HG03469 (cell line): ENCODE measurements at regions not wholly inside any gene's neighbourhood (a gene's known extent, or its start where the extent isn't known, plus 50 kb on each side); places are given as distances from the start of the nearest gene placed in this dataset.
"Not testable (repeated sequence)": the region's sequence is repeated elsewhere in the genome, so short reads cannot be mapped to it uniquely, and the experiment has no call there.

Experiments
- ATAC-seq: cut with Tn5 transposase; IDR thresholded peaks from one replicate; pipeline ENCODE4 v1.9.1; 2021; ENCODE audit warnings: mild to moderate bottlenecking, moderate library complexity, moderate number of reproducible peaks; ENCODE audit not compliant: unreplicated experiment

DNA sequence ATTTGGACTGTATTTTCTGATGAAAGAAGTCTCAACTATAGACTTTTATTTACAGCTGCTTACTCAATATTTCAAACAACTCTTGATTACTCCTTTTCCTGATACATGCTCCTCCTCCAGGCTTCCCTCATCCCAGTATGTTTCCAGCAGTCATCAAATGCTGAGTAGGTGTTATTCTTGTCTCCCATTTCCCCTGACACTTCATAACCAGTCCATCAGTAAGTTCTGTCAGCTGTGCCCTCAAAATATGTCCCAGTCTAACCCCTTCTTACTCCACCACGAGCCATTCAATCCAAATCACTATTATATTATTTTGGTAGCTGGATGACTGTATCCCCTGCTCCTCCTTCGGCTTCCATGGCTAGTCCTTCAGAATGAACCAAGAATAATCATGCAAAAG is 189.1 kb upstream of the DTNA start:
- no peak for ATAC-seq

- no peak for ATAC-seq
Measured at GRCh38 chr18:34522603-34523002, 187.5 kb upstream of the DTNA start.

- no peak for ATAC-seq
Measured at GRCh38 chr18:34525244-34525643, 184.9 kb upstream of the DTNA start.

DNA sequence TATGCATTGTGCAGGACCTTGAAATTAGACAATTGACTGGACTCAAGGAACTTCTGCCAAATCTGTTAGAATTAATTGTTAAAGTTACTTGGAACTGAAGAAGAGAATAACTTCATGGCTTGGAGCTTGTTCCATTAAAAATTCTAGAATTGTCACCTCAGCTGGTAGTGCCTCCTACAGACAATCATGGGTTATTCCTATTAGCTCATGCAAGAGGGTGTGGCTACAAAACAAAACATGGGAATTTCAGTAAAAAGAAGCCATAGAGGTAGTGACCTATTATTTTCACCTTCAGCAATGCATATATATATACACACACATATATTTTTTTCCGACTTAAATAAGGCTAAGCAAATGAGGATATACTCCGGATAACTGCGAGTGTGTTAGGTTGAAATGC is 181.9 kb upstream of the DTNA start:
- ATAC-seq: no peak

DNA sequence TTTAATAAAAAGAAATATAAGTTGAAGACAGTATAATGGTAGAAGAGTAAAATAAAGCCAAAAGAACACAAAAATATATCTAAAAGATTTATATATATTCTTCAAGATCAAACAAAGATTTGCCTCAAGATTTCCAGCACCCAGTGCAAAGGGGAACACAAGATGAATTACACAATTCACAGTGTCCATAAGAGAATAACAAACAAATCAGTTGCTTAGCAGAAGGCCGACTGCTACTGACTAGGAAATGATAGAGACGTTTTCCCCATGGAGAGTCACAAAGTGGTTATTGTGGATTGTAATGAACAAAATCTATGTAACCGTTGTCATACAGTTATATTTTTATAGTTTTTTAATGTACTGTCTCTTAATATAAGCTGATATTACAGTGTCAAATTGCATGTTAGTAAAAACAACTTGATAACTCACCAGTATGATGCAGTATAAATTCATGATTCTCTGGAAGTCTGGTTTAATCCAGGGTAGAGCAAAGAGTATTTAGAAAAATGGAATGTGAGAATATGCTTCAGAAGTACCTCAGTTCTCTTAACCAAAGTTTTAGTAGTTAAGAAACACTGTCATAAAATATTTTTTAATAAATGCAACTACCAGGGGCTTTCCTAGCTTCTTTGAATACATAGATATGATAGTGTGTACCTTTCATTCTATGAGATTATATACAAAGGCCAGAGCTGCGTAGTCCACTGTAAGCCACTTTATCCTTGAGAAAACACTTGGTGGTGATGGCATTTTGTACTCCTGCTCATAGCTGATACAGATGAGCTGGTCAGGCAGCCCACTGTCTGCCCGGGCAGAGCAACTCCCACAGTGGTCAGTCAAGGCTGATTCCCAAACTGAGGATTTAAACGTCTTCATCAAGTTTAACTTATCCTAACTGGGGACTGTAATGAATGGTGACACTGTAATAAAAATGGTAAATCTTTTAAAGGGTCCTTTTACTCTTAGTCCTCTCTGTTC is 180.5 kb upstream of the DTNA start:
- no peak for ATAC-seq

DNA sequence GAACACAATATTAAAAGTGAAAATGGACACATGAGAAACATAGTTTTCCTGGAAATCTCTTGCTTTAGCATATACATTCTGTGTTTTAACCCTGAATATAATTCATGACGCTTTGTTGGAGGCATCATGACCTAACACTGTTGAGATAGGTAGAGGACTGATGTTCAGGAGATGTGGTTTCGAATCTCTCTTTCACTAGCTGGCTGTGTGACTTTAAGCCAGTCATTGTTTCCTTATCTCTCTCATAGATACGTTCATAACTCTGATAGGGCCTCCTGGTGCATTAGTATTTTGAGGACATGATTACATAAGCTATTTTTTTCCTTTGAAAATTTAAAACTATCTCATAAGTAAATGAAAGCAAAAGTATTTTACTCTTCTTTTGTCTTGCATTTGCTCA is 179.0 kb upstream of the DTNA start:
- no peak for ATAC-seq

DNA sequence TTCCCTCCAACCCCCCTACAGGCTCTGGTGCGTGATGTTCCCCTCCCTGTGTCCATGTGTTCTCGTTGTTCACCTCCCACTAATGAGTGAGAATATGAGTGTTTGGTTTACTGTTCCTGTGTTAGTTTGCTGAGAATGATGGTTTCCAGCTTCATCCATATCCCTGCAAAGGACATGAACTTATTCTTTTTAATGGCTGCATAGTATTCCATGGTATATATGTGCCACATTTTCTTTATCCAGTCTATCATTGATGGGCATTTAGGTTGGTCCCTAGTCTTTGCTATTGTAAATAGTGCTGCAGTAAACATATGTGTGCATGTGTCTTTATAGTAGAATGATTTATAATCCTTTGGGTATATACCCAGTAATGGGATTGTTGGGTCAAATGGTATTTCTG is 175.5 kb upstream of the DTNA start:
- not testable (repeated sequence) for ATAC-seq

- no peak for ATAC-seq
Measured at GRCh38 chr18:34540897-34541296, 169.2 kb upstream of the DTNA start.

GRCh38 chr18:34542625-34543024 is 167.5 kb upstream of the DTNA start:
- no peak for ATAC-seq

DNA sequence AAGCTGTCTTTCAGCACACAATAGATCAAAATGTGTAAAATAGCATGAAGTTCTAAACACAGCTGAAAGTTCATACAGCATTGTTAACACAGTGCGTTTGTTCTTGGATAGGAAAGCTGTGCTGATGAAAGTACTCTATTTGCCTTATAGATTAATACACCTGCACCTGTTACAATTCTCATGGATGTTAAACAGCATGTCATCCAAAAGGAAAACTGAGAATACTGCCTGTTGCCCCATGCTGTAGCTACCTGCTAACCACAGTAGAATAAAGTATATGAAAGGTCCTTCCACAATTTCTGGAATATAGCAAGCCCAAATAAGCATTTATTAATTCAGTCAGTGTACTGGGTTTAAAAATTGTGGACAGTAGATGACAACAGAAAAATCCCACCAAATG is 166.7 kb upstream of the DTNA start:
- ATAC-seq: no peak

- no peak for ATAC-seq
Measured at GRCh38 chr18:34543945-34544344, 166.2 kb upstream of the DTNA start.

- ATAC-seq: no peak
Measured at GRCh38 chr18:34544930-34545329, 165.2 kb upstream of the DTNA start.

GRCh38 chr18:34548120-34548972 is 161.8 kb upstream of the DTNA start:
- no peak for ATAC-seq

- no peak for ATAC-seq
Measured at GRCh38 chr18:34548973-34549294, 161.2 kb upstream of the DTNA start.

DNA sequence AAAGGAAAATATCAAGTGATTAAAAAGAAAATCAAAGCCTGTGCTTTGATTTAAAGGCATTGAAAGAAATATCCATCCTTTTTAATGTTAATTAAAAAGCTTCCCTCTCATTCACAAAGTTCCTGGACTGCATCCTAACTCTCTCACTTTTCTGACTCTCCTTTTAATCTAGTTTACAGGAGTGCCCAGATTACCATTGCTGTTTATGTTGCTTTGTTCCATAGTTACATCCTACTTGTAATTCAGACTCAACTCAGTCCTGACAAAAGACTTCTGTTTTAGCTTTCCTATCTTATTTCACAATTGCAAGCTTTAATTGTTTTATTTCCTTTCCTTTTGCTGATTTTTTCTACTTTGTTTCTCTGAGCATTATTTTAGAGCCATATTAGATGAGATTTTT is 160.7 kb upstream of the DTNA start:
- ATAC-seq: no peak

DNA sequence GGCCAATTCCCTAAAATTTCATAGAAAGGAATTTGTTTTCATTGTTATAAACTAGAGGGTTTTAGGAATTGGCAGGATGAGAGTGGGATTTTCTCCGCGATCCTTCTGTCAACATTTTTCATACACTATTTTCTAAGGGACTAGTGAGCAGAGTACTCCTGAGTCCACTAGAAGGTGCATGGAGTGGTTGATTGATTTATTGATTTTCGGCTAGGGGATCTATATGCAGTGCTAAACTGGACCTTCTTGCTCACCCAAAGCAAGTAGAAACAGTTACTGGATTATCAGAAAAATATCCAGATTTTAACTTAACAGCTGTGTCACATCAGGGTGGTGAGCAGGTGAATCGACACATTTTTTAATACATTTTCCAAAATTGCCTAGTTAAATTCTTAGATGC is 159.9 kb upstream of the DTNA start:
- ATAC-seq: no peak

DNA sequence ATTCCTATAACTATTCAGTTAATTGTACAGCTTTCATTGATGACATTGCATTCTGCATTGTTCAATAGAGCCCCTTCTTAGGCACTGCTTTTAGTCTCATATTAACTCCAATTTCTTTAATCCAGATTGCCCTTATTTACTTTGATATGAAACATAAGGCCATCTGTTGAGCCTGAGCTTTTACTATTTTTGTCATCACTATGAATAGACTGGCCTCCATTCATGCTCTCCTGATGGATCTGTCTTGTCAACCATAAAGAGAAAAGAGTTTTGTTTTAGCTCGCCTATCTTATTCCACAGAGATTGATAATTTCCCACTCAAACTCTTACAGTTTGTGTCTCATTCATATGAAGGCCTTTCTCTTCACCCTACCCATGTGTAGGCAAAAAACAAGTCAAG is 159.2 kb upstream of the DTNA start:
- ATAC-seq: no peak

- no peak for ATAC-seq
Measured at GRCh38 chr18:34551824-34552223, 158.3 kb upstream of the DTNA start.

GRCh38 chr18:34562252-34562870 is 147.7 kb upstream of the DTNA start:
- no peak for ATAC-seq

DNA sequence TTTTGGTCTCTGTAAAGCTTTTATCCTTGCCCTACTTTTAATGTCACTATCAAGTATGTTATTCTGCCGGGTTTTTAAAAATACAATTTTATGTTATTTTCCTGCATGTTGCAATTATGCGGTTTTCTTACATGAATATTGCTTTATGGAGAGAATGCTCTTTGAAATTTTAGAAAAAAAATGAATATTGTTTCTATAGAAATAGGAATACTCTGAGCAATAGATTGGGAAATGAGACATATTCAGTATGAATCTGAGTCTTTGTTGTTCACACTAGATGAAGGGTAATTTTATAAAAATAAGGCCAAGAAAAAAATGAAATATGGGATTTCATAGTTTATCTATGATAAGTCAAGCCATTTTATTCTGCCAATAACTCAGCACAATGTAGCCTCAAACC is 142.2 kb upstream of the DTNA start:
- no peak for ATAC-seq

DNA sequence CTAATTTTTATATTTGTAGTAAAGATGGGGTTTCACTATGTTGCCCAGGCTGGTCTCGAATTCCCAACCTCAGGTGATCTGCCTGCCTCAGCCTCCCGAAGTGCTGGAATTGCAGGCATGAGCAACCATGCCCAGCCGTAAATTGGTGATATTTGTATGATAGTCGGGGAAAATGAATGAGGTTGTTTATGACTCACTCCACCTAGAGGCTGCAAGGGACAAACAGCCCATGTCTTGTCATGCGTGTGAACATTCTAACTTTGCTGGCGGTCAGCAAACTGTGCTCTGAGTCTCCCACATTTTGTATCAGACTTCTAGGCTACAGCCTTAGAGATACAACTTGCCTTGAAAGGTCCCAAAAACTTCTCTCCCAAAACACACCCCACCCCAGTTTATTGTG is 133.5 kb upstream of the DTNA start:
- no peak for ATAC-seq

DNA sequence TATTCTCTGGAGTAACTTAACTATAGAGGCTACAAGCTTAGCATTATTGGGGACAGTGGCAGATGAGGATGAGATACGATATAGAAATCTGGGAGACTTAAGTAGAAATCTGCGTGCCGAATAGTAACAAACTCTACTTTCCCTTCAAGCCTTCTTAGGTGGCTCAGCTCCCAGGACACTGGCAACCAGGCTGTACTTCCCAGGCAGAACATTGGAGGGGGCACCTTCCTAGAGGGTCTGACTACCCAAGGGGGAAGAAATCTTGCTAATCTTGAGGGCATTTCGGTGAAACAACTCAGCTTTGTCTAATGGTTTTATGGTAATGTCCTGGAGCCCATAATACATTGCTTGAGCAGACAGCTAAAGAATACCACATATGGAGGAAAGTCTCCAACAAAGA is 126.2 kb upstream of the DTNA start:
- ATAC-seq: no peak
